T-helper 17 cell (primary cell): ENCODE measurements at regions not wholly inside any gene's neighbourhood (a gene's known extent, or its start where the extent isn't known, plus 50 kb on each side); places are given as distances from the start of the nearest gene placed in this dataset.
"Not testable (repeated sequence)": the region's sequence is repeated elsewhere in the genome, so short reads cannot be mapped to it uniquely, and the experiment has no call there.

Experiments
- ATAC-seq: fragments of 150-1000 bp; cut with Tn5 transposase; 2 replicates; pipeline ENCODE4 v1.10.0; 2021; ENCODE audit warnings: mild to moderate bottlenecking, moderate library complexity
- DNase-seq, 3 donors: peaks; one replicate each; pipeline versions ENCODE4 v3.0.0 to v3.0.0-alpha.2; 2020 to 2021
- H3K9me3 ChIP-seq: one replicate; pipeline ENCODE4 v1.7.0; 2013; ENCODE audit warnings: low read length, mild to moderate bottlenecking; ENCODE audit not compliant: control insufficient read depth, poor library complexity, severe bottlenecking
- H3K27ac Mint-ChIP-seq: one replicate; pipeline ENCODE4 v1.8.0; 2022; ENCODE audit warnings: mild to moderate bottlenecking, moderate library complexity, mixed read lengths
- H3K27me3 Mint-ChIP-seq: one replicate; pipeline ENCODE4 v1.8.0; 2022; ENCODE audit warnings: mixed read lengths
- H3K36me3 Mint-ChIP-seq: one replicate; pipeline ENCODE4 v1.8.0; 2022; ENCODE audit warnings: low read depth, mixed read lengths
- H3K4me1 Mint-ChIP-seq: one replicate; pipeline ENCODE4 v1.8.0; 2022; ENCODE audit warnings: mild to moderate bottlenecking, mixed read lengths
- H3K4me3 Mint-ChIP-seq: one replicate; pipeline ENCODE4 v1.8.0; 2022; ENCODE audit warnings: mild to moderate bottlenecking, moderate library complexity, mixed read lengths

DNA sequence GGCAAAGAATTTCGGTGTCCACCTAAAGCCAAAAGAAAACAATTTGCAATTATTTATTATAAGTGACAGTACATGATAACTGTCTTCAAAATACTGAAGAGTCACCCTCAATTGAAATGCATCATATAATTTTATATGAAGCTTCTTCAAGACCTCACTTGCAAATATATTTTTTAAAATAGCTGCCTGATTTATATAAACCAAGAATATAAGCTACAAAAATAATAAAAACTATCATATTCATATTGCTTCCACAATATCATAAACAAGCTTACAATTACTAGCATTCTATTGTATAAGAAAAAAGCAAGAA lies 144.1 kb downstream of the CETN3 start:
- H3K27ac Mint-ChIP-seq: no peak overlapping the region
- DNase-seq (no peak), ATAC-seq (no peak)
- H3K4me3 Mint-ChIP-seq: no peak overlapping the region
- no peaks in the 10 kb centered on the region for H3K9me3 ChIP-seq
- H3K36me3 Mint-ChIP-seq: no peaks in the 10 kb centered on the region
- peaks cover 4% of the 10 kb centered on the region for H3K27me3 Mint-ChIP-seq
- H3K4me1 Mint-ChIP-seq: peaks cover 3% of the 10 kb centered on the region

DNA sequence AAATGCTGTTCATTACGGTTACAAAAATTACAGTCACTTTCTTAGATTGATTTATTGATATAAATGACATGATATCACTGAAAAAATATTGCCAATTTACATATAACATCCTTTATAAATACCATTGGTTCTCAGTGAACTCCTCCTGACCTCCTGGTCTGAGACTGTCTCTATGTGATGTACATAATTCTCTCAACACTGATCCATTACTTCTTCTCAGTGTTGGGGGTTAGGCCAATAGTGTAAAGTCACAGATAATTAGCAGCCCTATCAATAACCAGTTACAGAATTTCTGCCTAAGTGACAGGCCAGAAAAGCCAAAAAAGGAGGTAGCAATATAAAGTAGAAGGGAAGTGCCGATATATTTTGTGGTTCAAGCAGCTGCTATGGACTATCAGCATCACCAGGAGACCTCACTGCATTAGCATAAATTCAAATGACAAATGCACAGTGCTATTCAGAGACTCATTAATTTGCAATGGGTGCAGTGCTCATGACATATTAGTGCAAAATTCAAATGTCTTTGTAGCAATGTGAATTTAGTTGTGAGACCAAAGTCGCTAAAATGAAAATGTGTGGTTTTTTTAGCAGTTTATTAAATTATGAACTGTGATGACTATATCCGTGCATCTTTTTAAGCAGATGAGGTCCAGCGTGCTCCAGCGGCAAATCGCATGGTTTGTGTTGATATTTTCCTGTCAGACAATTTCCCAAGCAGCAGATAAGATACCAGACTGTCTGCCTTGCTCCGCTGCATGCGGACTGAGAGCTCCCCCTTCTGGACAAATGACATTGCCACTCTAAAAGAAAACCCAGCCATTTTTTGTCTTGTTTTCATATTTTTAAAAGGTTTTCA lies 144.6 kb downstream of the CETN3 start:
- ATAC-seq: peak; percentile 59
- no peak overlapping the region for H3K4me3 Mint-ChIP-seq
- no peak overlapping the region for H3K27ac Mint-ChIP-seq
- peaks cover 3% of the 10 kb centered on the region for H3K4me1 Mint-ChIP-seq
- peaks cover 4% of the 10 kb centered on the region for H3K27me3 Mint-ChIP-seq
- no peaks in the 10 kb centered on the region for H3K36me3 Mint-ChIP-seq
- DNase-seq: peak in 1 of 3 donors; percentile 28
- no peaks in the 10 kb centered on the region for H3K9me3 ChIP-seq

DNA sequence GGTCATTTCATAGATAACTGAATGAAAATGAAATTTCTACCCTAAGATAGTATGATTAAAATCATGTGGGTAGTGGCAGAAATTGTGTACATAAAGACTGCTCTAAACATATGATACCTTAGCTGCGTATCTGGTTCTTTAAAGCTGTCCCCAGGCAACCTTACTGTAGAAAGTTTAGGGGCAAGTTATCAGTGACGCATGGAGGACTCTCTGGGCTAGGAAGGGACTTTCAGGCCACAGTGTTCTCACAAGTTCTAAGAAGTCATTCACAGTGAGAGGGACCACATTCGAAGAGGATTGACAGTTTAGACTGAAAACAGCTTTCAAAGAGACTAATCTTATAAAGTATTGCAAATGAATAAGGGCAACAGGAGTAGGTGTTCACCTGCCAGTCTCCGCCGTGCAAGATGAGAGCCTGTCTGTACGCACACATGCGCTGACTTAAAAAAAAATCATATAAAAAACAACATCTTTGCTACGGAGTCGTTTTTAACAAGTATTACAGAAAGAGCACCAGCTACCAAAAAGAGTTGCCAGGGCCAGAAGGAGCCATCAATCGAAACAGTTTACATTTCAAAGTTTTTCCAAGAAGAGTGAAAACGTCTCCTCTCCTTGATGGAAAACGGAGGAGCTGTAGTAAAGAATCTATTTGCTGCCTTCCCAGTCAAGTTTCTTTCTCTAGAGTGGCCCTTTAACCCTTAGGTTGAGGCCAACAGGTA lies 146.3 kb downstream of the CETN3 start:
- no peaks in the 10 kb centered on the region for H3K9me3 ChIP-seq
- DNase-seq (no peak), ATAC-seq (no peak)
- Mint-ChIP-seq H3K4me3 (no peak overlapping the region), H3K27me3 (peaks cover 4% of the 10 kb centered on the region), H3K36me3 (no peaks in the 10 kb centered on the region), H3K27ac (no peak overlapping the region), H3K4me1 (peaks cover 3% of the 10 kb centered on the region)

GRCh38 chr5:90251447-90251846 lies 158.1 kb downstream of the CETN3 start:
- no peak for ATAC-seq
- no peaks in the 10 kb centered on the region for H3K4me1 Mint-ChIP-seq

DNA sequence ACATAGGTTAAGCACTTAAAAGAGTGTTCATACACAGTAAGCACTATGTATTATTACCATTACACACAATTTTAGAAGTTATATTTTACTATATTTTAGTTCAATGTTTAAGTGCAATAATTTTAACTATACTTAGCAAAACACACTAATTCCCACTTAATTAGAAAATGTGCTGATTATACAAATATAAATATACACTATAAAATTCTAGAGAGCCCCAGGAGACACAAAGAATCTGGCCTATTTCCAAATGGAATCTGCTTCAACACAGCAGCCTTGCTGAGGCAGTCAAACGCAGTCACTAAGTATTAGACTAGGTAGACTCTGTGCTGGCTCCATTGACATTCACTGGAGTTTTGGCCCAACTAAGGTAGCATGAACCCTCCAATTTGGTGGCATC lies 160.9 kb downstream of the CETN3 start:
- DNase-seq (no peak), ATAC-seq (no peak)
- H3K4me3 Mint-ChIP-seq: no peak overlapping the region
- H3K27ac Mint-ChIP-seq: no peak overlapping the region
- H3K36me3 Mint-ChIP-seq: peaks cover 2% of the 10 kb centered on the region
- no peaks in the 10 kb centered on the region for H3K9me3 ChIP-seq
- H3K4me1 Mint-ChIP-seq: no peaks in the 10 kb centered on the region
- peaks cover 5% of the 10 kb centered on the region for H3K27me3 Mint-ChIP-seq

More at GRCh38 chr5:90251447-90251846, 158.1 kb downstream of the CETN3 start:
- peaks cover 2% of the 10 kb centered on the region for H3K36me3 Mint-ChIP-seq
- peaks cover 5% of the 10 kb centered on the region for H3K27me3 Mint-ChIP-seq
- H3K9me3 ChIP-seq: no peaks in the 10 kb centered on the region
- H3K4me3 Mint-ChIP-seq: no peak overlapping the region
- DNase-seq: no peak
- no peak overlapping the region for H3K27ac Mint-ChIP-seq

- not testable (repeated sequence) for H3K4me3 Mint-ChIP-seq, DNase-seq, H3K27ac Mint-ChIP-seq, H3K36me3 Mint-ChIP-seq, ATAC-seq, H3K9me3 ChIP-seq, H3K4me1 Mint-ChIP-seq, H3K27me3 Mint-ChIP-seq
These were observed 165.7 kb downstream of the CETN3 start for GRCh38 chr5:90243848-90244247.

GRCh38 chr5:90233476-90233875 lies 176.1 kb downstream of the CETN3 start:
- H3K36me3 Mint-ChIP-seq: no peaks in the 10 kb centered on the region
- H3K4me3 Mint-ChIP-seq: no peak overlapping the region
- no peak overlapping the region for H3K27ac Mint-ChIP-seq
- no peaks in the 10 kb centered on the region for H3K9me3 ChIP-seq
- H3K4me1 Mint-ChIP-seq: no peaks in the 10 kb centered on the region
- ATAC-seq (no peak), DNase-seq (no peak)
- peaks cover 5% of the 10 kb centered on the region for H3K27me3 Mint-ChIP-seq

DNA sequence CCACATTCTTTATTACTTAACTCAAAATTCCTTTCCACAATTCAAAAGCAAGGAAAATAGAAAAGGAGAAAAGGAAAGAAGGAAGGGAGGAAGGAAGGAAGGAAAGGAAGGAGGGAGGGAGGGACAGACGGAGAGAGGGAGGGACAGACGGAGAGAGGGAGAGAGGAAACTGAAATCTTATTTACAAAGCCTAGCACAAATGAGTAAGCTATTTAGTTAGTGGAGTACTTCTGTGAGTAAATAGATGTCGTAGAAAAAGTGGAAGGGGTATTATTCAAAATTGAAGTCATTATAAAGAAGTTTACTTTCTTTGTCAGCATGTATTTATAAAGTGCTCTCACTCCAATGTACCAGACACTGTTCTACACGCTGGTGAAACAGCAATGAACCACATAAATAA lies 177.9 kb downstream of the CETN3 start:
- no peak for DNase-seq
- ATAC-seq: no peak
- no peak overlapping the region for H3K4me3 Mint-ChIP-seq

DNA sequence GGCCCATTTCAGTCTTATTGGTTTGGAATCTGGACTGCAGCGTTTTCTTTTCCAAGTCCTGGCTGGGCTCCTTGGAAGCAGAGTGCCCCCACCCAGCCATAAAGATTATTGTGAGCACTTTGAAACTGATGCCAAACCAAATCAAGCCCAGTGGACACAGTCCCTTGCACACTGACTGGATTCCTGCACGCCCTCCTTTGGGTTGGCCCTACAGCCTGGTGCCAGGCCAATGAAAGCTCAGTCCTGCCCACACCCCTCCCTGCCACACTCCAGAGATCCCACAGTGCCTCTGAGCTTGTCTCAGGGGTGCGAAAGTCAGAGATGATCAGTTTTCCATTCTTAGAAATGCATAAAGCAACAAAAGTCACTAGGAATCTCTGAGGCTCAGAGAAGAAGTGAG lies 181.9 kb downstream of the CETN3 start:
- ATAC-seq: no peak
- H3K4me1 Mint-ChIP-seq: no peaks in the 10 kb centered on the region
- no peaks in the 10 kb centered on the region for H3K9me3 ChIP-seq
- DNase-seq: no peak
- no peaks in the 10 kb centered on the region for H3K36me3 Mint-ChIP-seq
- peaks cover 6% of the 10 kb centered on the region for H3K27me3 Mint-ChIP-seq
- H3K27ac Mint-ChIP-seq: no peak overlapping the region
- no peak overlapping the region for H3K4me3 Mint-ChIP-seq

More for the DNA sequence above, 177.9 kb downstream of the CETN3 start:
- Mint-ChIP-seq H3K27ac (no peak overlapping the region), H3K27me3 (peaks cover 11% of the 10 kb centered on the region), H3K4me1 (no peaks in the 10 kb centered on the region), H3K36me3 (no peaks in the 10 kb centered on the region)
- no peaks in the 10 kb centered on the region for H3K9me3 ChIP-seq

GRCh38 chr5:90226433-90227099 lies 183.0 kb downstream of the CETN3 start:
- no peak for DNase-seq
- H3K9me3 ChIP-seq: no peaks in the 10 kb centered on the region
- H3K4me3 Mint-ChIP-seq: no peak overlapping the region
- H3K27me3 Mint-ChIP-seq: peaks cover 6% of the 10 kb centered on the region
- no peaks in the 10 kb centered on the region for H3K4me1 Mint-ChIP-seq
- H3K36me3 Mint-ChIP-seq: no peaks in the 10 kb centered on the region
- no peak overlapping the region for H3K27ac Mint-ChIP-seq
- ATAC-seq: no peak

DNA sequence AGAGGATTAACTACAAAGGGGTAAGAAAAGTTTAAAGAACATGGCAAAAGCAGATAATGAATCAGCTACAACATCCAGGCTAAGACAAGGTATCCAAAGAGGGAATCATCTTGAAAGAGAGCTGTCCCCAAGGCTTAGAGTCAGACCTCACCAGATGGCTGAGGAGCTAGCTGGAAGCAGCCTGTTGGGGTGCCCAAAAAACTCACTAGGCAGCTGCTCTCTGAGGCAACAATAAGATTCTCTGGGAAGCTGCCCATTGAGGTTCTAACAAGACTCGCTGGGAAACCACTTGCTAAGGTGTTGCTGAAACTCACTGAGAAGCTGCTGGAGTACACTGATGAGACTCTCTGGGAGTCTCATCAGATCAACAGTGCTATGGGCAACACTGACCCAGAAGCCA lies 185.2 kb downstream of the CETN3 start:
- H3K36me3 Mint-ChIP-seq: no peaks in the 10 kb centered on the region
- H3K9me3 ChIP-seq: no peaks in the 10 kb centered on the region
- no peak overlapping the region for H3K27ac Mint-ChIP-seq
- no peak overlapping the region for H3K4me3 Mint-ChIP-seq
- H3K27me3 Mint-ChIP-seq: peaks cover 6% of the 10 kb centered on the region
- H3K4me1 Mint-ChIP-seq: no peaks in the 10 kb centered on the region
- ATAC-seq (no peak), DNase-seq (no peak)

DNA sequence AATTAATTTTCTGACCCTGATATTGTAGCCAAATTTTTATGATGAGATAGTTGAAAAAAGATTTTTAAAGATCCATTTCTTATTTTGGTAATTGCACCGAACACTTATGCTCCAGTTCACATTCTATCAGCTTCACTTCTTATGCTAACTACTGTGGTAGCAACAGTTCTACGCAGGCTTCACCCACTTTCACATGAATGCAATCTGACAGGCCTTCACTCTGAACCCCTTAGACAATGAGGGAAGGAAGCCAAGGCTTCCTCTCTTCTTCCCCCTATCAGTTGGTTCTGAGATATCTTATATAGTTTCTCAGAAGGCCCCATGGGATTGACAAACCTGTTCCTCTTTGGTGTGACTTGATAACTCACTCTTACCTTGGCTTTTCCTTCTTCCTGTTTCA lies 185.8 kb downstream of the CETN3 start:
- Mint-ChIP-seq H3K4me3 (no peak overlapping the region), H3K4me1 (no peaks in the 10 kb centered on the region), H3K27me3 (peaks cover 6% of the 10 kb centered on the region), H3K36me3 (no peaks in the 10 kb centered on the region), H3K27ac (no peak overlapping the region)
- ATAC-seq (no peak), DNase-seq (no peak)
- H3K9me3 ChIP-seq: no peaks in the 10 kb centered on the region

DNA sequence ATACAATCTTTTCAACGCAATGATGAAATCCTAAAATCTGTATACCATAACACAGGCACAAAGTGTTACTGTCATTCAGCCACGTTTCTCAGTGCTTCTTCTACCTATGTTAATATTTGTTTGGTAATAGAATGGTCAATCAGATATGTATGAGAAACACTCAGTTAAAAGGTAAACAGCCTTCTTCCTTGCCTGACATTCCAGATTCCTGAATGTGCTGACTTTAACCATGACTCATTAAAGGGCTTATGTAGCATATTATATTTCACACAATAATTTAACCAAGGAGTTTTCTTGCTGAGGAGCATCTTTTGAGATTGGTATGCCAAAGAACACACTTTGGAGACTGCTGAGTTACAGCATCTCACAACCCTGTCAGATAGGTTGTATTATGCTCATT lies 187.6 kb downstream of the CETN3 start:
- Mint-ChIP-seq H3K27ac (no peak overlapping the region), H3K27me3 (no peaks in the 10 kb centered on the region), H3K4me1 (no peaks in the 10 kb centered on the region), H3K36me3 (no peaks in the 10 kb centered on the region), H3K4me3 (no peak overlapping the region)
- DNase-seq (no peak), ATAC-seq (no peak)
- no peaks in the 10 kb centered on the region for H3K9me3 ChIP-seq
